ENCODE measurements at regions not wholly inside any gene's neighbourhood (a gene's known extent, or its start where the extent isn't known, plus 50 kb on each side); places are given as distances from the start of the nearest gene placed in this dataset.

DNA sequence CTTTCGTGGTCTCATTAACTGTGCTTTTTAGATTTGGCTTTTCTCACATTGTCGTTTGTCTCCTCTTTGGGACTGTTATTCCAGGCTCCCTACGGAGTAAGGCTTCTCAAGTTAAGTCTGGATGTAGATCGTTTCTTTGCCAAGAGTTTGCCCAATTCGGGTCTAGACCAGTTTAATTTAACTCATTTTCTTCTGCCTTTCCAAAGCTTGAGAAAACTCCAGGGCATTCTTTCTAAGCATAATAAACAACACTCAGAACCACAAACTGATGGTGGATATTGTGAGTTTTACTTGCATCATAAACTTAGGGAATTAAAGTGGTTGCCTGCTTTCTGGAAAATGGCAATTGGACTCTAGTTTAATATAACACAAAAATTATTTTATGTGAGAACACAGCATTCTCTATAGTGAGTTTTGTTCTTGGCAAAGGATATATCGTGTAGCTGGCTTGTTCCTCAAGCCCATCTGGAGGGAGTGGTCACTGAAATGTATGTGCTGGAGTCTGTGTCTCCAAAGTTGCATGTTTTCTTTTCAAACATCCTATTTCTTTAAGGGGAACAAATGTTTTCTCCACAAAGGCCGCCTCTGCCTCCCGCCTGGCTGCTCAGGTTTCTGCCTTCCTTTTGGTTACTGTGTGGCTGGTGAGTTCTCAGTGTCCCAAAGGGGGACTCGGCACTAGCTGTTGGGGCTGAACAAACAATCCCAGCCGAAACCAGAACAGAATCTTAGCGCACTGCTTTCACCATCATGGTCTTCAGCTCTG, 211.3 kb upstream of the FBN2 start:
- no peak for DNase-seq

GRCh38 chr5:128750155-128750554, 212.1 kb upstream of the FBN2 start:
- DNase-seq: no peak

DNA sequence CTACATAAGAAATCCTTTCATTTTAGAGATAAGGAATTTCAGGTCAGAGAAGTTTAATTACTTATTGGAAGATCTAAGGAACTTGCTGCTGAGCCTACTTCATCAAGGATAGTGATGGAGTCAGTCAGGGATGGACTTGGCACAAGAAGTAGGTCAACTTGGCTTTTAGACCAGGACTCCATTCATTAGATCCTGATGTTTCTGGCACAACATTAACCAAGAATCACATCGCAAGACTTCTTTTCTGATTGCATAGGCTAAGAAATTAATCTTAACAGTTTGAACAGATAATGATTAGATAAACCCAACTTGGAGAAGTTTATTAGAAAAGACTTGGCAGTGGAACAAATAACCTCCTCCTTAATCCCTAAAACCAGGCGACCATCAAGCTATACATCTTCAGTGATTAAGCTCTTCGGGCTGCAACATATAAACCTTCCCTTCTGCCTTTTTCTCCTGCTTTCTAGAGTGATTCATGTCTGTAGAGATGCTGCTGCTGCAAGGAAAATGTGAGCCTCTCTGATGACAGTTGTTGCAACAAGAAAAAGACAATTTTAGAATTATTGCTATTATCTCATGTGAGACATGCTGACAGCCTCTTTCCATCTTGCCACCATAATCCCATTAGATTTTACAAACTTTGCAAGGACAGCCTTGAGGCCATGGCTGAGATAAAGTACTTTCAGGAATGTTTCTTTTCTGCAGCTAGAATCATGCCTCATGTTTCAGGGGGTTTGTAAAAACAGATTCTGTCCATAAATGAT, 207.9 kb upstream of the SLC27A6 start:
- no peak for DNase-seq

DNA sequence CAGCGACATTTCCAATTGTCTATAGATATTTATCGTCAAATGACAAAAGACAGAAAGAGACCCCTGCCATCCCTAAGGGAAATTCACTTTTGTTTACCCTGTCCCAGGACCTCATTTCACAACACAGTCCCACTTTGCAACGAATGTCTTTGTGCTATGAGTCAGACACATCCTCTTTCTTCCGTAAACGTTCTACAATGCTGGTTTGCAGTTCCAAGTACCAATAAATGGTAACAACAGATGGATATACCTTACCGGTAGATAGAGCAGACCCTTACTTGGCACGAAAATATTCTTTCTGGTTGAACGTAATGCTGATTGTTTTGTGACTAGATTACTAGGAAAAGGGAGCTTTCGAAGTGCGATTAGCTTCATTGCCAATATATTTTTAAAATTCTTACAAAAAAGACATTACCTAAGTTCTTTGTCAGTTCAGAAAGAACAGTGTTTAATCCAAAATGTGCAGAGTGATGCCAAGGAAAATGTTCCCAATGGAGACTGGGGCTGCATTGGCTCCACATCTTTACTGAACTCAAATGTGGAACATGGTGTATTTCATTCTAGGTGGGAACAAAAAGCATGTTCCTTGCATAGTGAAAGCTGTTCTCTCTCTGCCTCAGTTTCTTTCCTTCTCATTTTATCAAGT, 202.5 kb upstream of the SLC27A6 start:
- DNase-seq: no peak

DNA sequence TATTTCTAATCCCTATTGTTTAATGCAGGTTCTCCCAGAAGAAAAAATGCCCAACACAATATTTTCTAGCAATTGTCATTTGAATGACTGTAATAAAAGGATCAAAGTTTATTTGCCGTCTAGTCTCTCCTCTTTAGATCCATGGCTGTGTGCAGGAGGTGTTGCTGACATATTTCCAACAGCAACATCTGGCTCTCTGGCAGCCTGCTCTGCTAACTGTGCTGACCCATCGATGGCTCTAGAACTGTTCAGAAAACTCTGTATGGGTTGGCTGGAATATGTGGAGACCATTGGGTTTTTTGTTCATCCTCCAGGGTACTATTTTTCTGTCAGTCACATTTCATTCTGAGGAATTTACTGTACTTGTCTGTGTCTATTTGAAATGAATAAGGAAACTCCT, 202.0 kb upstream of the SLC27A6 start:
- no peak for DNase-seq

GRCh38 chr5:128764601-128765310, 200.5 kb upstream of the SLC27A6 start:
- no peak for DNase-seq

DNA sequence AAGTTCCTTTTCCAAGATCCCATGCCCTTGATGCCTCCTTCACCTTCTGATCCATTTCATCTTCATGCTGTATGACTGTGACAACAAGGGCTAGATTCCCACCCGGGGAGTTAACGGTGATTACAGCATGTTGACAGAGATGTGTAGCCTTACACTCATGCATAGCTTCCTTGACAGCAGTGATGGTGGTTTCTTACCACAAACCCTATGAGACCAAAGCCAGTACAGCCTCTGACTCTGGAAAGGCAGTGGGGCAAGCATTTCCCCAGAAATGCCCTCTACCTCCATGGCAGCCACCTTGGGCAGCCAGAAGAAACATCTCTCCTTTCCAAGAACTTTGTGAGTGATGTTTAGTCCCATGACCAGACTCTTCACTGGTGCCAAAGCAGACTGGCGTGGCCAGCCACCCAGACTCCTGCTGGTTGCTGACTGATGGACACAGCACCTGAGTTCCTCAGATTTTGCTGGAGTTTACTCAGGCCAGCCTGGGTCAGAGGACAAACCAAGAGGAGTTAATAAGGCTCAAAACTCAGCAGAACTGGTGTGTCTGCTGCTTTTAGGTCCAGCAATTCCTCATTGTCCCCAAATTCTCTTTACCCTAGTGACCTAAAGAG, 199.7 kb upstream of the SLC27A6 start:
- DNase-seq: no peak

DNA sequence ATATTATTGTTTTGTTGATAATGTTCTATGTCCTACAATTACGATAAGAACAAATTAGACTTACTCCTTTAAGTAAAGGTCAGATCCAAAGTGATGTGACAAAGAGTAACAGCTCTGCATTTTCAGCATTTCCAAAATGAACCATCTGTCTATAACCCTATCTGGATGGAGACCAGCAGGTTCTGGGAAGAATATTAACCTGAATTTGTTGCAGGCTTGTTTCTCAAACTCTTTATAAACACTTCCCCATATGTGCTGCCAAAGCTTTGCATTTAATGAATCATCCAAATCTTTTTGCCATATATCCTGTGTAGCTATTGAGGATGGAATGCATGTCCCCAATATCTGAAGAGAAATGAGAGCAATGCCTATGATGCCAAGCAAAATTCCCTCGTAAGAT, 198.9 kb upstream of the SLC27A6 start:
- DNase-seq: no peak

GRCh38 chr5:128770907-128771306, 194.4 kb upstream of the SLC27A6 start:
- no peak for DNase-seq

DNA sequence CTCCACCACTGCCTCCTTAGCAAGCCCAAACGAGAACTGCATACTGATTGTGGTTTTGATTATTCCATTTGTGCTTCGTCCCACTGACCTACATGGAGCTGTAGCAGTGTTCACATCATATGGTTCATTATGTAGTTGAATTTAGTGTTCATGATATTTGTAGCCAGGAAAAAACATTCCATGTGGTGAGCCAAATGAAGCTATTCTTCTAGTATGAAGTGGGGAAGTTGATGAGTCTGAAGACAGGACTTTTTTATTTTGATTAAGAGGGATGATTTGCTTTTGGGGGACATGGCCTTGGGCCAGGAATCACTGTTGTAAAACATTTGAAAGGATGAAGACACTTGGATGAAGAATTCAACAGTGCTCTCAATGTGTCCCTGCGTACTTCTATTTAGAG, 192.9 kb upstream of the SLC27A6 start:
- no peak for DNase-seq

GRCh38 chr5:128773378-128773777, 191.9 kb upstream of the SLC27A6 start:
- no peak for DNase-seq

DNA sequence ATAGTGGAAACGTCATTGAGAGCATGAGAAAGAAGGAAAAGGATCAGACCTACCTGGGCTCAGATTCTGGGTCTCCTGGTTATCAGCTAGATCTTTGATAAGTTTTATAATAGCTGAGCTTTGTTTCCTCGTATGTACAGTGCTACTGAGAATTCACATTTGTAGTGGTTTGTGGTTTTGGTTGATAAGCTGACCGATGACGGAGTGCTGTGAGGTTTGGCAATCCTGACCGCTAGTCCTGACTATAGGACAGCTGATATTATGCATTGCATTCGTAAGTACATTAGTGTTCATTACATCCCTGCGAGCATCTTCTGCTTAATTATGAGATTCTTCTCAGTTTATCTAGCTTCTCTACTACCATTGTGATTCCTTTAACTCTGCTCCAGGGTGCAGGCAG, 190.7 kb upstream of the SLC27A6 start:
- peak; percentile 68 for DNase-seq

- DNase-seq: no peak
Measured at GRCh38 chr5:128775558-128775957, 189.7 kb upstream of the SLC27A6 start.

GRCh38 chr5:128777052-128777451, 188.2 kb upstream of the SLC27A6 start:
- no peak for DNase-seq

- DNase-seq: no peak
Measured at GRCh38 chr5:128778474-128778873, 186.8 kb upstream of the SLC27A6 start.

DNA sequence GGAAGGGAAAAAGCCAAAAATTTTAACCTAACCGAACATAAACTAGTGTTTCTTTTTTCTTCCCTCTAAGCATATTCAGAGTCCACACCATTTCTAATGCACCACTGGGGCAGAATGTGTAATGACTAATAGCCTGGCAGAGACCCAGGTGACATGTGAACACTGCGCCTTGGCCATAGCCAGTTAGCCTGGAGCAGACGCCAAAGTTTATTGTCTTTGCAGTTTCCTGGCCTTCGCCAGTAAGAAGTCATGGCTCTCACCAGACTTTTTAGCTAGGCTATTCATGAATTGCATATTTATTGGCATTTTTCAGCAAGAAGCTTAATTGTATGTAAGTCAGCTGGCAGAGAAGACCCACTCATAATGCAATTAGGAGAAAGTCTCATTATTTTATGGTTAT, 182.8 kb upstream of the SLC27A6 start:
- DNase-seq: no peak

GRCh38 chr5:128784726-128785125, 180.6 kb upstream of the SLC27A6 start:
- no peak for DNase-seq

DNA sequence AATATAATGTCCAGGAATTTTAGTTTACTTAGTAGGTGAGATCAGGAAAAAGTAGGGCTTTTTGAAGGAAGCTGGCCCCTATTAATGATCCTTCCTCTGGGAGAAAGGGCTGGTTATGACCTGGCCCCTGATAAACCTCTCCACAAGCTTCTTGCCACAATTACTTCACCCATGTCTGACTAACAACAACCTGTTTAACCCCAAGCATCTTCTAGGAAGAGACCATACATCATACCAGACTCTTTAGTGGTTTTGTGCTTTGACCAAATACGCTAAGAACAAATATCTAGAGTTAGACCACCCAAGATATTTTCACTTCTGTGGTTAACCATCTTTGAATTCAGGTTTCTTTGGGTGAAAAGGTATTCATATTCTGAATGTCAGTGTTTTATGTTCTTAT, 174.0 kb upstream of the SLC27A6 start:
- no peak for DNase-seq

GRCh38 chr5:128796506-128796905, 168.8 kb upstream of the SLC27A6 start:
- no peak for DNase-seq

DNA sequence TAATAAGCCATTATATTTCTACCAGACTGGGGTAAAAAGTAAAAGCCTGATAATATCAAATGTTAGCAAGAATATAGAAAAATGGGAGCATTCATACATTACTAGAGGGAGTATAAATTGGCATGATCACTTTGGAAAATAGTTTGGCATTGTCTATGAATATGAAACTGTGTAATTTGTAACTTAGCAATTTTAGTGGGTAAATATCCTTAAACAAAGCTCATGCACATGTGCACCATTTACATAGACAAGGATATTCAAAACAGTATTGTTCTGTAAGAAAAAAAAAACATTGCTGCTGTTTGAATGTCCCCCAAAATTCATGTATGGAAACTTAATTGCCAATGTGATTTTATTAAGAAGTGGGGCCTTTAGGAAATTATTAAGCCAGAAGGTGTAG, 166.4 kb upstream of the SLC27A6 start:
- no peak for DNase-seq

GRCh38 chr5:128799945-128800344, 165.3 kb upstream of the SLC27A6 start:
- no peak for DNase-seq

DNA sequence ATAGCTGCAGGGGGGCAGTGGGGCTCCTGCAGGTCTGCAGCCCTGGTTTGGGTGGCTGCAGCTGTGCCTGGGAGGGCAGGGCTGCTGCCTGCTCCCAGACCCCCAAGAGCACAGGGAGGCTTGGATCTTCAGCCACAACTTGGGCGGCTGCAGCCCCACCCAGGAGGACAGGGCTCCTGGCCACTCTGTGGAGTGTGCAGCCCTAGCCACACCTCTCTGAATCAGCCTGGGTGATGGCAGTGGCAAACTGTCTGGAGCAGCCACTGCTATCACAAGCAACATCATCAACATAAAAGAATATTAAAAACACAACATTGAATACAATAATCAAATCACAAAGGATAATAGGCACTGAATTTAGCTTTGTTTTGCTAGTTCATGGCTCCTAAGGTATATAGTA, 164.9 kb upstream of the SLC27A6 start:
- DNase-seq: no peak
